ENCODE measurements at regions not wholly inside any gene's neighbourhood (a gene's known extent, or its start where the extent isn't known, plus 50 kb on each side); places are given as distances from the start of the nearest gene placed in this dataset.

GRCh38 chr9:20028192-20028848 lies 239.5 kb upstream of the SLC24A2 start:
- TF ChIP-seq KAT2B (IDR thresholded peaks at IDR 0.05; ENCODE audit: low read depth, low read length) (no peak), RAD21 (CRISPR knock-in tag; conservative IDR thresholded peaks at IDR 0.05 in 1 of 2, IDR thresholded peaks at IDR 0.05 in 1 of 2) (no peak), EZH2 (IDR thresholded peaks at IDR 0.05; ENCODE audit: borderline replicate concordance, low read depth, low read length) (no peak), GABPB1 (CRISPR knock-in tag; IDR thresholded peaks at IDR 0.05) (no peak), CTCF (IDR thresholded peaks at IDR 0.05 in 2 of 3, conservative IDR thresholded peaks at IDR 0.05 in 1 of 3; ENCODE audit: insufficient read depth in 2 of 3, low read depth in 1 of 3, low read length in 3 of 3) (no peak), ZC3H4 (CRISPR knock-in tag; IDR thresholded peaks at IDR 0.05; ENCODE audit: borderline replicate concordance) (no peak)
- TF ChIP-seq, protein P1, sequence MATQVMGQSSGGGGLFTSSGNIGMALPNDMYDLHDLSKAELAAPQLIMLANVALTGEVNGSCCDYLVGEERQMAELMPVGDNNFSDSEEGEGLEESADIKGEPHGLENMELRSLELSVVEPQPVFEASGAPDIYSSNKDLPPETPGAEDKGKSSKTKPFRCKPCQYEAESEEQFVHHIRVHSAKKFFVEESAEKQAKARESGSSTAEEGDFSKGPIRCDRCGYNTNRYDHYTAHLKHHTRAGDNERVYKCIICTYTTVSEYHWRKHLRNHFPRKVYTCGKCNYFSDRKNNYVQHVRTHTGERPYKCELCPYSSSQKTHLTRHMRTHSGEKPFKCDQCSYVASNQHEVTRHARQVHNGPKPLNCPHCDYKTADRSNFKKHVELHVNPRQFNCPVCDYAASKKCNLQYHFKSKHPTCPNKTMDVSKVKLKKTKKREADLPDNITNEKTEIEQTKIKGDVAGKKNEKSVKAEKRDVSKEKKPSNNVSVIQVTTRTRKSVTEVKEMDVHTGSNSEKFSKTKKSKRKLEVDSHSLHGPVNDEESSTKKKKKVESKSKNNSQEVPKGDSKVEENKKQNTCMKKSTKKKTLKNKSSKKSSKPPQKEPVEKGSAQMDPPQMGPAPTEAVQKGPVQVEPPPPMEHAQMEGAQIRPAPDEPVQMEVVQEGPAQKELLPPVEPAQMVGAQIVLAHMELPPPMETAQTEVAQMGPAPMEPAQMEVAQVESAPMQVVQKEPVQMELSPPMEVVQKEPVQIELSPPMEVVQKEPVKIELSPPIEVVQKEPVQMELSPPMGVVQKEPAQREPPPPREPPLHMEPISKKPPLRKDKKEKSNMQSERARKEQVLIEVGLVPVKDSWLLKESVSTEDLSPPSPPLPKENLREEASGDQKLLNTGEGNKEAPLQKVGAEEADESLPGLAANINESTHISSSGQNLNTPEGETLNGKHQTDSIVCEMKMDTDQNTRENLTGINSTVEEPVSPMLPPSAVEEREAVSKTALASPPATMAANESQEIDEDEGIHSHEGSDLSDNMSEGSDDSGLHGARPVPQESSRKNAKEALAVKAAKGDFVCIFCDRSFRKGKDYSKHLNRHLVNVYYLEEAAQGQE (IDR thresholded peaks at IDR 0.05; ENCODE audit: borderline replicate concordance), result no peak
- TF ChIP-seq, protein P1 (CRISPR knock-in tag; IDR thresholded peaks at IDR 0.05; ENCODE audit: low read depth), result no peak
- TF ChIP-seq, protein P2, sequence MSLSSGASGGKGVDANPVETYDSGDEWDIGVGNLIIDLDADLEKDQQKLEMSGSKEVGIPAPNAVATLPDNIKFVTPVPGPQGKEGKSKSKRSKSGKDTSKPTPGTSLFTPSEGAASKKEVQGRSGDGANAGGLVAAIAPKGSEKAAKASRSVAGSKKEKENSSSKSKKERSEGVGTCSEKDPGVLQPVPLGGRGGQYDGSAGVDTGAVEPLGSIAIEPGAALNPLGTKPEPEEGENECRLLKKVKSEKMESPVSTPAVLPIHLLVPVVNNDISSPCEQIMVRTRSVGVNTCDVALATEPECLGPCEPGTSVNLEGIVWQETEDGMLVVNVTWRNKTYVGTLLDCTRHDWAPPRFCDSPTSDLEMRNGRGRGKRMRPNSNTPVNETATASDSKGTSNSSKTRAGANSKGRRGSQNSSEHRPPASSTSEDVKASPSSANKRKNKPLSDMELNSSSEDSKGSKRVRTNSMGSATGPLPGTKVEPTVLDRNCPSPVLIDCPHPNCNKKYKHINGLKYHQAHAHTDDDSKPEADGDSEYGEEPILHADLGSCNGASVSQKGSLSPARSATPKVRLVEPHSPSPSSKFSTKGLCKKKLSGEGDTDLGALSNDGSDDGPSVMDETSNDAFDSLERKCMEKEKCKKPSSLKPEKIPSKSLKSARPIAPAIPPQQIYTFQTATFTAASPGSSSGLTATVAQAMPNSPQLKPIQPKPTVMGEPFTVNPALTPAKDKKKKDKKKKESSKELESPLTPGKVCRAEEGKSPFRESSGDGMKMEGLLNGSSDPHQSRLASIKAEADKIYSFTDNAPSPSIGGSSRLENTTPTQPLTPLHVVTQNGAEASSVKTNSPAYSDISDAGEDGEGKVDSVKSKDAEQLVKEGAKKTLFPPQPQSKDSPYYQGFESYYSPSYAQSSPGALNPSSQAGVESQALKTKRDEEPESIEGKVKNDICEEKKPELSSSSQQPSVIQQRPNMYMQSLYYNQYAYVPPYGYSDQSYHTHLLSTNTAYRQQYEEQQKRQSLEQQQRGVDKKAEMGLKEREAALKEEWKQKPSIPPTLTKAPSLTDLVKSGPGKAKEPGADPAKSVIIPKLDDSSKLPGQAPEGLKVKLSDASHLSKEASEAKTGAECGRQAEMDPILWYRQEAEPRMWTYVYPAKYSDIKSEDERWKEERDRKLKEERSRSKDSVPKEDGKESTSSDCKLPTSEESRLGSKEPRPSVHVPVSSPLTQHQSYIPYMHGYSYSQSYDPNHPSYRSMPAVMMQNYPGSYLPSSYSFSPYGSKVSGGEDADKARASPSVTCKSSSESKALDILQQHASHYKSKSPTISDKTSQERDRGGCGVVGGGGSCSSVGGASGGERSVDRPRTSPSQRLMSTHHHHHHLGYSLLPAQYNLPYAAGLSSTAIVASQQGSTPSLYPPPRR (CRISPR knock-in tag; IDR thresholded peaks at IDR 0.05; ENCODE audit: borderline replicate concordance), result no peak
